GM21381 (cell line): ENCODE measurements at regions not wholly inside any gene's neighbourhood (a gene's known extent, or its start where the extent isn't known, plus 50 kb on each side); places are given as distances from the start of the nearest gene placed in this dataset.
"Not testable (repeated sequence)": the region's sequence is repeated elsewhere in the genome, so short reads cannot be mapped to it uniquely, and the experiment has no call there.

Experiments used
- ATAC-seq: cut with Tn5 transposase; IDR thresholded peaks from one replicate; pipeline ENCODE4 v1.9.1; 2021; ENCODE audit warnings: mild to moderate bottlenecking, moderate library complexity; ENCODE audit not compliant: unreplicated experiment

- ATAC-seq, result no peak
Observed at GRCh38 chr12:102669056-102669455, 188.7 kb upstream of the IGF1 start.

- not testable (repeated sequence) for ATAC-seq
Observed at GRCh38 chr12:102666176-102666575, 185.8 kb upstream of the IGF1 start.

GRCh38 chr12:102659200-102659911 is 179.0 kb upstream of the IGF1 start:
- ATAC-seq, result no peak

- ATAC-seq, result no peak
Observed at GRCh38 chr12:102653406-102653805, 173.0 kb upstream of the IGF1 start.

- no peak for ATAC-seq
Observed at GRCh38 chr12:102652645-102653313, 172.4 kb upstream of the IGF1 start.

GRCh38 chr12:102645968-102646367 is 165.6 kb upstream of the IGF1 start:
- no peak for ATAC-seq

- no peak for ATAC-seq
Observed at GRCh38 chr12:102643879-102644575, 163.7 kb upstream of the IGF1 start.

- ATAC-seq, result no peak
Observed at GRCh38 chr12:102642199-102642598, 161.8 kb upstream of the IGF1 start.

GRCh38 chr12:102640658-102641057 is 160.3 kb upstream of the IGF1 start:
- not testable (repeated sequence) for ATAC-seq

GRCh38 chr12:102638777-102639176 is 158.4 kb upstream of the IGF1 start:
- no peak for ATAC-seq

GRCh38 chr12:102633981-102634605 is 153.7 kb upstream of the IGF1 start:
- no peak for ATAC-seq

GRCh38 chr12:102631274-102631673 is 150.9 kb upstream of the IGF1 start:
- ATAC-seq, result no peak

- no peak for ATAC-seq
Observed at GRCh38 chr12:102629262-102629888, 149.0 kb upstream of the IGF1 start.

GRCh38 chr12:102625819-102626218 is 145.5 kb upstream of the IGF1 start:
- no peak for ATAC-seq

- ATAC-seq, result no peak
Observed at GRCh38 chr12:102622618-102623017, 142.3 kb upstream of the IGF1 start.

- no peak for ATAC-seq
Observed at GRCh38 chr12:102618197-102618877, 138.0 kb upstream of the IGF1 start.

GRCh38 chr12:102616692-102617091 is 136.3 kb upstream of the IGF1 start:
- no peak for ATAC-seq

- ATAC-seq, result no peak
Observed at GRCh38 chr12:102611995-102612394, 131.6 kb upstream of the IGF1 start.

GRCh38 chr12:102609996-102610395 is 129.6 kb upstream of the IGF1 start:
- no peak for ATAC-seq

GRCh38 chr12:102603021-102603420 is 122.7 kb upstream of the IGF1 start:
- no peak for ATAC-seq
